Karpas-422 (cell line): ENCODE measurements at regions not wholly inside any gene's neighbourhood (a gene's known extent, or its start where the extent isn't known, plus 50 kb on each side); places are given as distances from the start of the nearest gene placed in this dataset.

Source experiments
- DNase-seq: peaks from one replicate; pipeline ENCODE4 v3.0.0-alpha.2; 2015
- H2AFZ ChIP-seq: fragments of 200-600 bp; sonication (generic); 2 replicates; pipeline ENCODE4 v1.6.1; 2014; ENCODE audit warnings: antibody characterized with exemption, low read length, mixed read lengths
- H3K27ac ChIP-seq: fragments of 200-600 bp; sonication (generic); 2 replicates; pipeline ENCODE4 v1.5.1; 2014; ENCODE audit warnings: mild to moderate bottlenecking, low read length, moderate library complexity
- H3K27me3 ChIP-seq: fragments of 200-600 bp; sonication (generic); 2 replicates; pipeline ENCODE4 v1.6.1; 2014; ENCODE audit warnings: low read length, mixed read lengths
- H3K36me3 ChIP-seq: fragments of 200-600 bp; sonication (generic); 2 replicates; pipeline ENCODE4 v1.6.1; 2014; ENCODE audit warnings: low read length, mixed read lengths; ENCODE audit not compliant: insufficient read depth
- H3K4me1 ChIP-seq: fragments of 200-600 bp; sonication (generic); 2 replicates; pipeline ENCODE4 v1.6.1; 2014; ENCODE audit warnings: mild to moderate bottlenecking, low read length, mixed read lengths
- H3K4me2 ChIP-seq: fragments of 200-600 bp; sonication (generic); 2 replicates; pipeline ENCODE4 v1.6.1; 2014; ENCODE audit warnings: low read length, low read depth, mild to moderate bottlenecking; ENCODE audit not compliant: poor library complexity, severe bottlenecking
- H3K4me3 ChIP-seq: fragments of 200-600 bp; sonication (generic); 2 replicates; pipeline ENCODE4 v1.5.1; 2014; ENCODE audit warnings: mild to moderate bottlenecking, antibody characterized with exemption, low read length, mixed read lengths
- H3K79me2 ChIP-seq: fragments of 200-600 bp; sonication (generic); 2 replicates; pipeline ENCODE4 v1.6.1; 2014; ENCODE audit warnings: mild to moderate bottlenecking, low read length, mixed read lengths
- H3K9ac ChIP-seq: fragments of 200-600 bp; sonication (generic); 2 replicates; pipeline ENCODE4 v1.6.0; 2014; ENCODE audit warnings: low read length
- H3K9me2 ChIP-seq: fragments of 200-600 bp; sonication (generic), shearing (Covaris generic); replicated peaks from 2 replicates; pipeline ENCODE4 v1.6.0; 2014; ENCODE audit warnings: mild to moderate bottlenecking, low read length, moderate library complexity; ENCODE audit not compliant: insufficient read depth
- H3K9me3 ChIP-seq: fragments of 300-700, 200-600 bp; sonication (generic); 2 replicates; pipeline ENCODE4 v1.6.1; 2014; ENCODE audit warnings: low read length, mixed read lengths
- H4K20me1 ChIP-seq: fragments of 200-600 bp; sonication (generic); 2 replicates; pipeline ENCODE4 v1.6.1; 2014; ENCODE audit warnings: mild to moderate bottlenecking, antibody characterized with exemption, low read length, low read depth; ENCODE audit not compliant: insufficient read depth

DNA sequence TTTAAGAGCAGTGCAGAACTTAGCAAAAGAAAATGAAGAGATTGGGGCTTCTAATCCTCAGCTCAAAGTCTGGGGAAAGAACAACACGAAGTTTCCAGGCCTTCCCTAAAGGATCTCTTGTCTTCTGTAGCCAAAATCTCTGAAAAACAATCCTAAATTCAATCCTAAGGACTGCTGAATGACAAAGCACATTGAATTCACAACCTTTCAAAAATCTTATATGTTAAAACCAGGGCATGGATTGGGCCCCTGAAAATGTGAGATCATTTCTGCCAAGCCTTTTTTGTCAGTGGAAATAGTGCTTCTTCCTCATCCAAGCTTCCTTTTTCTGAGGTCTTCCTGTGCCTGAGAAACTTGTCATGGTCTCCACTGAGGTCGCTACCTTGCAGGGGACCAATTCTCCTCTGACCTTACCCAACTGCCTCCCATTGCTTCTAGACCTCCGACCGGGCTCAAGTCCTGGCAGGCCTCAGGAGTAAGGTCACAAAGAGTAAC, 126.2 kb upstream of the ARID1B start:
- no peaks in the 10 kb centered on the region for H3K79me2 ChIP-seq
- H3K4me1 ChIP-seq: no peaks in the 10 kb centered on the region
- H2AFZ ChIP-seq: no peak overlapping the region
- H3K27ac ChIP-seq: no peak overlapping the region
- no peak overlapping the region for H3K4me2 ChIP-seq
- no peaks in the 10 kb centered on the region for H3K9me2 ChIP-seq
- H3K27me3 ChIP-seq: no peaks in the 10 kb centered on the region
- no peak overlapping the region for H3K9ac ChIP-seq
- peak; percentile 14 for DNase-seq
- H4K20me1 ChIP-seq: no peaks in the 10 kb centered on the region
- H3K4me3 ChIP-seq: no peak overlapping the region
- H3K36me3 ChIP-seq: no peaks in the 10 kb centered on the region
- no peaks in the 10 kb centered on the region for H3K9me3 ChIP-seq

DNA sequence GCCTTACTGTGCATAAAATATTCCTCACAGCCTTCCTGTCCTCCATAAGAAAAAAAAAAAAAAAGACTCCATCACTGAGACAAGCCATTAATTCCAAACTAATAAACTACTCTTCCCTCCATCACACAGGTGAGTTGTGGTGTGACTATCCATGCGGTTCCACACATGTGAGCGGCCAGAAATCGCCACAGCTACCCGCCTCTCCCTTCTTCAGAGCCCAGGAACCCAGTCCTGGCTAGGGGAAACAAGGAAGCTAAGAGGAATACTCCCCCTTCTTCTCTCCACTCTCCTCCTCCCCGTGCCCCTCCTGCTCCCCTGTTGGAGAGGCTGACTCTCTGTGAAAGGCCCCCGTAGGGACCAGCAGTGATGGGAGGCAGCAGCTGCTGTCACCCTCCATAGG, 128.6 kb upstream of the ARID1B start:
- peak; percentile 23 for DNase-seq
- H3K27ac ChIP-seq: no peak overlapping the region
- no peaks in the 10 kb centered on the region for H3K36me3 ChIP-seq
- no peaks in the 10 kb centered on the region for H3K9me3 ChIP-seq
- H4K20me1 ChIP-seq: no peaks in the 10 kb centered on the region
- H3K4me3 ChIP-seq: no peak overlapping the region
- no peak overlapping the region for H3K9ac ChIP-seq
- no peak overlapping the region for H3K4me2 ChIP-seq
- H3K27me3 ChIP-seq: no peaks in the 10 kb centered on the region
- no peak overlapping the region for H2AFZ ChIP-seq
- H3K79me2 ChIP-seq: no peaks in the 10 kb centered on the region
- H3K4me1 ChIP-seq: no peaks in the 10 kb centered on the region
- no peaks in the 10 kb centered on the region for H3K9me2 ChIP-seq

DNA sequence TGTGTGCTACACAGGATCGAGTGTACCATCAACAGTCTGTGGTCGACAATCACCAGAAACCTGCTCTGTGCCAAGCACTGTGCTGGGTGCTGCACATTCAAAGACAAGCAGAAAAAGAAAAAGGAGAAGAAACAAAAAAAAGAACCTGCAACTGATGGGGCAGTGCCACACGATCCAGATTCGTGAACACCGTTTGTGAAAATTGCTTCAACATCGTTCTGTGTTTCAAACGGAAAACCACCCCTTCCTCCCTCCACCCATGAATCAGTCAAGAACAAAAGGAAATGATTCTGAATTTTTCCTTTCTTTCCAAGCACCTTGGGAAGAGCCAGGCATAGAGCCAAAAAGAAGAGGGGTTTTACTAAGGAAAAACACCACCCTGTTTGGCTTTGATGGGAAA, 129.2 kb upstream of the ARID1B start:
- Histone ChIP-seq H3K36me3 (no peaks in the 10 kb centered on the region), H3K4me1 (no peaks in the 10 kb centered on the region), H2AFZ (no peak overlapping the region), H4K20me1 (no peaks in the 10 kb centered on the region), H3K4me3 (no peak overlapping the region), H3K4me2 (no peak overlapping the region), H3K9ac (no peak overlapping the region), H3K27ac (no peak overlapping the region), H3K9me2 (no peaks in the 10 kb centered on the region), H3K79me2 (no peaks in the 10 kb centered on the region), H3K27me3 (no peaks in the 10 kb centered on the region), H3K9me3 (no peaks in the 10 kb centered on the region)
- peak; percentile 33 for DNase-seq

DNA sequence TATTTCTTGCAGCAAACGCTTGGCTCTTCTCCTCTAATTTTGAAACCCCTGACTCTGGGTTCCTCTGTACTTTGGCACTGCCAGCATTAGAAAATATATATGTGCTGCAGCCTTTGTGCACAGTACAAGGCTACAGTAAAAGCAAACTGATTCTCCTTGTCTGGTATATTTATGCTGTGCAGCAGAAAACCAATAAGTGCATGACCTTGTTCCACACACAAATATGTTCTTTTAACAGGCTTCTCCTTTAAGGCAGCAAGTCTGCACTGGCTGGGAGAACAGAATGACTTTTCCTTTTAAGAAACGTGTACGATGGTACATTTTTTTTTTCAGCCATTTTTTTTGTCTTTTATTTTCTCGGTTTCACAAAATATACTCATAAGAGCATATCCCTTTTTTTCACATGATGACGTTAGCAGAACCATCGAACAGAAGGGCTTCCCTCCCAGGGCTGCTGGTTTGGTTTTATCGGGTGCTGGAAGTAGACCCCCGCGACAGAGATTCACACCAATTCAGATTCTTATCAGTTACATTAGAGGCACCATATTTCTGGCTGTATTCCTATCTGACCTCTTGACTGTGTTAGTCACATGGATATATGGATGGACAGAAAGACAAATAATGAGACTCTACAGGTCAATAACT, 129.9 kb upstream of the ARID1B start:
- Histone ChIP-seq H3K9me2 (no peaks in the 10 kb centered on the region), H3K79me2 (no peaks in the 10 kb centered on the region), H3K9ac (no peak overlapping the region), H3K27ac (no peak overlapping the region), H3K4me3 (no peak overlapping the region), H3K9me3 (no peaks in the 10 kb centered on the region), H3K4me1 (no peaks in the 10 kb centered on the region), H4K20me1 (no peaks in the 10 kb centered on the region), H3K27me3 (no peaks in the 10 kb centered on the region), H3K4me2 (no peak overlapping the region), H2AFZ (no peak overlapping the region), H3K36me3 (no peaks in the 10 kb centered on the region)
- DNase-seq: peak; percentile 29

DNA sequence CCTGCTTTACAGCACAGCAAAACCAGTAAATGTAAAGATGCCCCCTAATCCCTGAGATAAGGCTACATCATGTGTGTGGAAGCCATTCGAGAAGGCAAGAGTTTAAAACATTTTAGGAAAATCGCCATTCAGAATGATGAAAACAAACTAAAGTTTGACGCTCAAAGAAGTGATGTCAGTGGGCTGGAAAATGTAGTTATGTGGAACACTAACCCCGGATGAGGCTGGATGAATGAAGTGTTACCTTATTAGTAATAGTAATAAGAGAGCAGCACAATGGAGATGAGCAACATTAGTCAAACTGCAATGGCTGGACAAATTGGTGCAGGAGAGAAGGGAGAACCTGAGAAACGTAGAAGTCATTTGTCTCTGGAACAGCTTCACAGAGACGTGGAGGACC, 130.7 kb upstream of the ARID1B start:
- no peaks in the 10 kb centered on the region for H3K27me3 ChIP-seq
- H3K4me1 ChIP-seq: no peaks in the 10 kb centered on the region
- no peak overlapping the region for H2AFZ ChIP-seq
- H3K9ac ChIP-seq: no peak overlapping the region
- no peaks in the 10 kb centered on the region for H3K9me2 ChIP-seq
- no peak overlapping the region for H3K4me2 ChIP-seq
- H3K4me3 ChIP-seq: no peak overlapping the region
- no peaks in the 10 kb centered on the region for H3K79me2 ChIP-seq
- DNase-seq: no peak
- no peaks in the 10 kb centered on the region for H3K9me3 ChIP-seq
- H4K20me1 ChIP-seq: no peaks in the 10 kb centered on the region
- no peaks in the 10 kb centered on the region for H3K36me3 ChIP-seq
- H3K27ac ChIP-seq: no peak overlapping the region

DNA sequence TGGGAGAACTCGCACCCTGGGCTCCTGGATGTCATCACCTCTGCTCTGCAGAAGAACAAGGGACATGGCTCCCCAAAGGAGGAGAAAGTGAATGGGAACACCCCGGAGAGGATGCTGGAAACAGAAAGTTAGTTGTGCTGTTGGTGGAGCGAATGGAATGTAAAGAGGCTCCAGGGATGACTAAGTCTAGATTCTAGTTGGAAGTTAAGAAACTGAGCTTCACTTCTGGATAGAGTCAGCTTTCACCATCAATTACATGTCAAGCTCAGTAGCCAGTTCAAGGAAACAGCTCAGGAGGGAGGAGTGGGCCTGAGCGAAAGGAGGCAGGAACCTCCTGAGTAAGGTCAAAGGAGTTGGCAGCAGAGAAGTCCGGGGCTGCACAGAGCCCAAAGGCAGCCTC, 132.1 kb upstream of the ARID1B start:
- Histone ChIP-seq H3K27me3 (no peaks in the 10 kb centered on the region), H3K36me3 (no peaks in the 10 kb centered on the region), H4K20me1 (no peaks in the 10 kb centered on the region), H3K79me2 (no peaks in the 10 kb centered on the region), H3K9me2 (no peaks in the 10 kb centered on the region), H3K4me3 (no peak overlapping the region), H2AFZ (no peak overlapping the region), H3K4me2 (no peak overlapping the region), H3K9ac (no peak overlapping the region), H3K27ac (no peak overlapping the region), H3K4me1 (no peaks in the 10 kb centered on the region), H3K9me3 (no peaks in the 10 kb centered on the region)
- peak; percentile 31 for DNase-seq

DNA sequence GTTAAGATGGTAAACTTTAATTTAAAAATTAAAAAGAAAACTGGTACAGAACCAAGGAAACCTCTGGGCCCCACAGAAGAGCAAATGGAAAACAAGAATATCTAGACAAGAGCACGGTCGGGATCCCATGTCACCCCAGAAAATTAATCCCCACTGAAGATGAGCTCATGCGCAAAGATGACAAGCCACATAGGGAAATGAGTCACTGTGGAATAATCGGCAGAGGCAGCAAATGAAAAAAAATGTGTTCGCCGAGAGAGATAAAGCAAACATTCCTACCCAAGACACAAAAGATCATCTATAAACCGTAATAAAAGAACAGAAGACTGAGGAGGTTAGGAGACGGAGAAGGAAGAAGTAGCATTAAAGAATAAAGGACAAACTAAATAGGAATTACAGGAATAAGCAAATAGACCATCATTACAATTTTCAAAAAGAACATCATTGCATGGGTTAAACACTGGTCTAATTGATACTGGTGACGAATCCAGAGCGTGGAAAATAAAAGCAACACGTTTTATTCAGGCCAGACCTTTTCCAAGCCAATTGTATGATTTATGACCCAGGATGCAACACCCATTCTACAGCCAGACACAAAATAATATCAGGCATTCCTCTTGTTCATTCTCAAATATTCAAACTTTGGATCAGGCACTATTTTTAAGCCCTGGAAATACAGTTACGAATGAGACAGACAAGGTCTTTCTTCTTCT, 138.0 kb upstream of the ARID1B start:
- Histone ChIP-seq H3K27ac (no peak overlapping the region), H3K79me2 (no peaks in the 10 kb centered on the region), H3K27me3 (no peaks in the 10 kb centered on the region), H3K4me1 (peaks cover 26% of the 10 kb centered on the region), H4K20me1 (no peaks in the 10 kb centered on the region), H3K9ac (no peak overlapping the region), H3K9me3 (no peaks in the 10 kb centered on the region), H3K4me3 (no peak overlapping the region), H3K9me2 (no peaks in the 10 kb centered on the region), H2AFZ (no peak overlapping the region), H3K36me3 (no peaks in the 10 kb centered on the region), H3K4me2 (no peak overlapping the region)
- DNase-seq: peak; percentile 27

DNA sequence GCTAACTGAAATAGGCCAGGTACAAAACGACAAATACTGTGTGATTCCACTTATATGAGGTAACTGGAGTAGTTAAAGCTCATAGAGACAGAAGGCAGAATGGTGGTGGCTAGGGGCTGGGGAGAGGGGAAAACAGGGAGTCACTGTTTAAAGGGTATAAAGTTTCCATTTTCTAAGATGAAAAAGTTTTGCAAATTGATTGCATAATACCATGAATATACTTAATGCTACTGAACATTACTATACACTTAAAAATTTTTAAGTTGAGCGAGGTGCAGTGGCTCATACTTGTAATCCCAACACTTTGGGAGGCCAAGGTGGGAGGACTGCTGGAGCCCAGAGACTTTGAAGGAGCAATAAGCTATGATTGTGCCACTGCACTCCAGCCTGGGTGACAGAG, 138.6 kb upstream of the ARID1B start:
- no peak overlapping the region for H3K4me2 ChIP-seq
- H3K27ac ChIP-seq: no peak overlapping the region
- no peak overlapping the region for H3K9ac ChIP-seq
- DNase-seq: peak; percentile 29
- no peak overlapping the region for H3K4me3 ChIP-seq
- H3K36me3 ChIP-seq: no peaks in the 10 kb centered on the region
- peaks cover 26% of the 10 kb centered on the region for H3K4me1 ChIP-seq
- H2AFZ ChIP-seq: no peak overlapping the region
- no peaks in the 10 kb centered on the region for H3K79me2 ChIP-seq
- no peaks in the 10 kb centered on the region for H3K9me3 ChIP-seq
- H3K9me2 ChIP-seq: no peaks in the 10 kb centered on the region
- no peaks in the 10 kb centered on the region for H3K27me3 ChIP-seq
- no peaks in the 10 kb centered on the region for H4K20me1 ChIP-seq
